DMS53 treated with DMSO at 0.1 percent for 48 hours (cell line): ENCODE measurements at regions not wholly inside any gene's neighbourhood (a gene's known extent, or its start where the extent isn't known, plus 50 kb on each side); places are given as distances from the start of the nearest gene placed in this dataset.
"Not testable (repeated sequence)": the region's sequence is repeated elsewhere in the genome, so short reads cannot be mapped to it uniquely, and the experiment has no call there.

ENCODE experiments used
- DNase-seq: peaks from one replicate; lab custom pipeline; 2025; ENCODE audit not compliant: unreplicated experiment; lab: John Stamatoyannopoulos, UW

GRCh38 chr5:176134529-176135223, 103.5 kb upstream of the SIMC1 start:
- DNase-seq = no peak

DNA sequence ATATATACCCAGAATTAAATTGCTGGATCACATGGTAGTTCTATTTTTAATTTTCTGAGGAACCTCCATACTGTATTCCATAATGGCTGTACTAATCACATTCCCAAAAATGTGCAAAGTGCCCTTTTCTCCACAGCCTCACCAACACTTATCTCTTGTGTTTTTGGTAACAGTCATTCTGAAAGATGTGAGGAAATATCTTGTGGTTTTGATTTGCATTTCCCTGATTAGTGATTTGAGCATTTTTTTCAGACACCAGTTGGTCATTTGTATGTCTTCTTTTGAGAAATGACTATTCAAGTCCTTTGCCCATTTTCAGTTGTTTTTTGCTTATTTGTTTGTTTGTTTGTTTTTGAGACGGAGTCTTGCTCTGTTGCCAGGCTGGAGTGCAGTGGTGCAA, 98.1 kb upstream of the SIMC1 start:
- DNase-seq = not testable (repeated sequence)

GRCh38 chr5:176144508-176144907, 93.7 kb upstream of the SIMC1 start:
- peak; percentile 44 for DNase-seq

- DNase-seq = not testable (repeated sequence)
Measured at GRCh38 chr5:176149948-176150347, 88.3 kb upstream of the SIMC1 start.

GRCh38 chr5:176151281-176151680, 86.9 kb upstream of the SIMC1 start:
- DNase-seq = no peak

DNA sequence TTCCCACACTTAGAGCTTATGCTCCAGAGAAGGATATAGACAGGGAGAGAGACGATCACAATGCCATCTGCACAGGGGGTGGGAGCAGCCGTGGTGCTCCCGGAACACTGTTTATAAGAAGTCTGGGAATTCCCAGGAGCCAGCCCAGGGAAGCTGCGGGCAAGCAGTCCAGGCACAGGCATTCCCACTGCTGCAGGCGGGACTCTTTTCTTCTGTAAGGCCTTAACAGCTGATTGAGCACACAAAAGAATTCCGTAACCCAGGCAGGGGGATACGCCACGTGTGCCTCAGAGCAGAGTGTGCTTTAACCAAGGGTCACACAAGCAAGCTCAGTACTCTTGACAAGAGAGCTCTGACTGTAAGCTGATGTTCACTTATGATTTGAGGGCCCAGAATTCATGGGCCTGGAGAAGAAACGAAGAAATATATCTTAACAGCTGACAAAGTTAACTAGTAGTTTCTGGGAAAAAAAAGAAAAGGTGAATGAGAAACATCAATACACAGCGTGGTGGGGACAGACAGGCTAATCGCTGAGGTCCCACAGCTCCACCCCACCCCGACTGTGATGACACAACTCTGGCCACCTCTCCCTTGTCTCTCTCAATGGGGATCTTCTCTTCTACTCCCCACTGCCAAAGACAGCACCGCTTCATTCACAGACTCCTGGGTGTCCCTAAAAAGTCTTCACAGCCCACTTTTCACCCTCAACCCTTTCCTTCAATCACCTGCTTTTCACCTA, 85.9 kb upstream of the SIMC1 start:
- DNase-seq = no peak

- no peak for DNase-seq
Measured at GRCh38 chr5:176152930-176153311, 85.3 kb upstream of the SIMC1 start.

DNA sequence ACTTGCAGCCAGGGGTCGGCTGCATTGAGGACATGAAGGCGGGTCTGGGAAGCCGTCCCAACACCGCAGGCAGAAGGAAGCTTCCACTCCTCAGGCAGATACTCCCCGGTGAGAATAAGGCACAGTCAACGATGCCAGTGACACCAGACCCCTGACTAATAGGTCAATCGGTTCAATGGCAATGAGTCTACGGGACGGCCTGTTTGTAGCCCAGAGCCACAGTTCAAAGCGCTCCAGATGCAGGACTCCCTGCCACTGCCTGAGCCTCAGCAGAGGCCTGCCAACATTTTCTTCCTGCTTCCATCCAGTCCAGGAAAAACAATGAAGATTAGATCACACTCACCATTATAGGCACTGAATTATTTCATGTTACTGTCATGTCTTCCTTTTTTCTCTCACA, 84.5 kb upstream of the SIMC1 start:
- DNase-seq = no peak

GRCh38 chr5:176154821-176155220, 83.4 kb upstream of the SIMC1 start:
- no peak for DNase-seq

DNA sequence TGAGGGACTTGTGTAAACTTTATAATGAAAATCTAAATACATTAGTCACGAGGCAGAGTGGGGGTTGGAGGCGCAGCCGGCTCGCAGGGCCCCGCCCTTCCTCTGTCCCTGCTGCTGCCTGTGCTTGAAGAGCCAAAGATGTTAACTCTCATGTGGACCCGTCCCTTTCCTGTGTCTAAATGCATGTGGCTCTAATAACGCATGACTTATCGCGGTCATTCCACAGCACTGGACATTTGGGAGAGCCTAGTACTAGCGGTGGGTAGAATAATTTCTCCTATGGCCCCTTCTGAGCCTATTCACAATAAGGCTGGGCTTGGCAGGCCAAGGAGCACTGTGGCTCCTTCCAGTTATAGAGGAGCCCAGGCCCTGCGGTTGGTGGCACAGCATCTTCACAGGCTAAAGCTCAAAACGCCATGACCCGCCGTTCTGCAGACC, 82.3 kb upstream of the SIMC1 start:
- no peak for DNase-seq

DNA sequence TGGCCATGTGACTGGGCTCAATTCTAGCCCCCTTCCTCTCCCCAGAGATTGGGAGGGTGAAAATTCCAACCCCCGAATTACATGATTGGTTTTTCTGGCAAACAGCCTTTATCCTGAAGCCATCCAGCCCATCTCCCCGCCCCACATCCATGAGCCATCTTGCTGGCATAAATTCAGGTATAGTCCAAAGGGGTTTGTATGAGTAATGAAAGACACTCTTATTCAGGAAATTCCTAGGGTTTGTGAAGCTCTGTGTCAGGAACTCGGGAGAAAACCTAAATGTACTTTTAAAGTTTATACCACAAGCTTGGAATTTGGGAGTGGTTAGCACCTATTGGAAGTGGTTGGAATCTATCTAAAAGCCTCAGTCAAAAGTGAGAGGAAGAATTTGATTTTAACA, 80.6 kb upstream of the SIMC1 start:
- no peak for DNase-seq

- DNase-seq = no peak
Measured at GRCh38 chr5:176161431-176161830, 76.8 kb upstream of the SIMC1 start.

DNA sequence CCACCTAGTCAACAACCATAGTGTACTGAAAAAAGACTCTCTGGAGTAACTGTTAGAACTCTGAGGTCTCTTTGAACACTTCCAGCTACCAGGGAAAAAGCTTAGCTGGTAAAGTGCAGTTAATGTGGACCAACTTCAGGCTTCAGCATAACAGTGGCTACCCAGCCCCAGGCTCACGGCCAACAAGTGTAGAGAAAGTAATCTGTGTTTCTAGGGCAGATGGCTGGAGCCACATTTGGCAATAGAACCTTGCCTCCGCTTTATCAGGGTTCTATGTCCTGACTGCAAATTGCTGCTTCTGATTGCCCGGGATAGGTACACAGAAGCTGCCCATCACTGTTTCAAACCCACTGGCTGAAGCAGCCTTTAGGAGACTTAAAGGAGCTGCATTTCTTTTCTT, 76.0 kb upstream of the SIMC1 start:
- DNase-seq = no peak

DNA sequence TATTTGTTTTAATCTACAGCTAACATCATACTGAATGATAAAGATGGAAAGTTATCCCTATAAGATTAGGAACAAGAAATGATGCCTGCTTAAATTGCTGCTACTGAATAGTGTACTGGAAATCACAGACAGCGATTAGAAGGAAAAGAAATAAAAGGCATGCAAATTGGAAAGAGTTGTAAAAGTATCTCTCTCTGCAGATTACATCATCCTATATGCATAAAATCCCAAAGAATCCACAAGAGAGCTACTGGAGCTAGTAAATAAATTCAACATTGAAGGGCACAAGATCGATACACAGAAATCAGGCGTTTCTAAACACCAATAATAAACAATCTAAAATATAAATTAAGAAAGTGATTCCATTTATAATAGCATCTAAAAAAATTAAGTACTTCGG, 75.3 kb upstream of the SIMC1 start:
- DNase-seq = no peak

DNA sequence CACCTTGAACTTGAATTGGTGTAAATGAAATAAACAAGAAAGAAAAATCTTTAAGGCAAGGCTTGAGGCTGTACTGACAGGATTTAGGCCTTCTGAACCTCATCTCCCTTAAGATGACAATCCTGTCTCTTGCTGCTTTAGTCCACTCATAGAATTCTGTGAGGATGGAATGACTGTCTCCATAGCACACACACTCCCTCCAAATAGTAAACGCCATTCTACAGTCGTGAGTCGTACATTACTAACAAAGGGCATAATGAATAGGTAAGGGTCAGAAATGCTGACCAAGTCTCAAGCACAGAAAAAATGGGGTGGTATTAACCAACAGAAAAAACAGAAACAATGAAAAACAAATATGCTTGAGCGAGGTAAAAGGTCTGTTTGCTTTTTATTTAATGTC, 71.8 kb upstream of the SIMC1 start:
- peak; percentile 25 for DNase-seq

- peak; percentile 30 for DNase-seq
Measured at GRCh38 chr5:176167800-176168199, 70.4 kb upstream of the SIMC1 start.

GRCh38 chr5:176169393-176170063, 68.7 kb upstream of the SIMC1 start:
- DNase-seq = no peak

DNA sequence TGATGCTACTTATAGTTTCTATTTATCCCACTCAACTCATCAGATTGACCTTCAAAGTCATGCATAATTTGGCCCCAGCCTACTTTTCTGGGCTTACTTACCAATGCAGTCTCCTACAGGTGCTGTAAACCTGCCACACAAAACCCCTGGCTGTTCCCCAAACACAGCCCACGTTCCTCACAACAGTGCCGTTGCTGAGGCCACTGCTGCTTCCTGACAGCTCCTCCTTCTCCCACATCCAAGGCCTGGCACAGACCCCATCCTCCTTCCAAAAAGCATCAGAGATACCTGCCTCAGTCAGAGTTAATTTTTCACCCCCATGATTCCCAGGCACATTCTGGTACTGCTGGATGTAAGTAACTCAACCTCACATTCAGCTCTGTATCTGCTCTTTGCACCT, 68.1 kb upstream of the SIMC1 start:
- DNase-seq = no peak

- no peak for DNase-seq
Measured at GRCh38 chr5:176171171-176171760, 67.0 kb upstream of the SIMC1 start.

DNA sequence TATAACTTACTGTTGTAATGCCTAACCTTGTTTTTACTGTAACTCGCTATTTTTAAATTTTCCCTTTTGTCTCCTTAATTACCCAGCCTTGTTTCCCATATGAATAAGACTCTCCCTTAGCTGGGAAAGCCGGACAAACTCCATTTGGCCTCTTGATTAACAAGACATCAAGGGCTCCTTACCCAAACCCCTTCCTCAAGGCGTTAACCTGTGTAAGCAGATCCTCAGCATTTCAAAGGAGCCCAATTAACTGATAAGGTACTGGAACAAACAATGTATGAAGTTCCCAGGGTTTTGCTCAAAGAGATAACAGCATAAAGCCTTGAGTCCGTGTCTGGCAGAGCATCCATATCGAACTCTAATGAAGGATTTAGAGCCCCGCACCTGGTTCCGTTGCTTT, 66.0 kb upstream of the SIMC1 start:
- no peak for DNase-seq

- DNase-seq = no peak
Measured at GRCh38 chr5:176173647-176174046, 64.6 kb upstream of the SIMC1 start.
